ENCODE measurements at regions not wholly inside any gene's neighbourhood (a gene's known extent, or its start where the extent isn't known, plus 50 kb on each side); places are given as distances from the start of the nearest gene placed in this dataset.

DNA sequence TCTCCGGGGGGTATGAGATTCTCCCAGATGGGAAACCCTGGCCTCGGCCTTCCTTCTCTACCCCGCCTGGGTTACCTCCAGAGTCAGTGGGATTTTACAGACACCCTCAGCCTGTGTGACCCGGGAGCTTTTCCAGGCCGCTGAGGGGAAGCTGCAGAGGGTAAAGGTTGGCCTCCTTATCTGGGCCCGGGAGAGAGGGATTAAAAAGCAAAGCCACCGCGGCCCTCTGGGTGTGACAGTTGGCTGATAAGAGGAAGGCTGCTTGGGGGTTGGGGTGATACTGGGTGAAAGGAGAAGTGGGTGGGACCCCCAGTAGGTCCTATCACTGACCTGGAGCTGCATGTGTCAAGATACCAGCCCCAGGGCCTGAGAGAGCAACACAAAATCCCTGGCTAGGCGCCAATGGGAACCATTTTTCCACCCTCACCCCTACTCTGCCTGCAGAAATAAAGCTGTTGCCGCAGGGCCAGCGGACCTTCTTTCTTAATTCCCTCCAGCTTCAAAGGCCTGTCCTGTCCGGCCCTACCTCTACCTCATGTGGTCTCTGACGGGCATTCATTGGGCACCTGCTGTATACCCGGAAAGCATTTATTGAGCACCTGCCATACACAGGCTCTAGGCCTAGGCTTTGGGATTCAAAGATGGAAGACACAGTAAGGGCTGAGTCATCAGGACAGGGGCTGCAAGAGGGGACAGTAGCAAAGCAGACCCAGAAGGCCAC, 77.6 kb upstream of the GSE1 start (continued):
- TF ChIP-seq, protein P1, sequence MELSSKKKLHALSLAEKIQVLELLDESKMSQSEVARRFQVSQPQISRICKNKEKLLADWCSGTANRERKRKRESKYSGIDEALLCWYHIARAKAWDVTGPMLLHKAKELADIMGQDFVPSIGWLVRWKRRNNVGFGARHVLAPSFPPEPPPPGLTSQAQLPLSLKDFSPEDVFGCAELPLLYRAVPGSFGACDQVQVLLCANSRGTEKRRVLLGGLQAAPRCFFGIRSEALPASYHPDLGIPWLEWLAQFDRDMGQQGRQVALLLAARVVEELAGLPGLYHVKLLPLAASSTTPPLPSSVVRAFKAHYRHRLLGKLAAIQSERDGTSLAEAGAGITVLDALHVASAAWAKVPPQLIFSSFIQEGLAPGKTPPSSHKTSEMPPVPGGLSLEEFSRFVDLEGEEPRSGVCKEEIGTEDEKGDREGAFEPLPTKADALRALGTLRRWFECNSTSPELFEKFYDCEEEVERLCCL (CRISPR knock-in tag; IDR thresholded peaks at IDR 0.05; ENCODE audit: borderline replicate concordance), result no peak; the same call in 1 of the 2 replicates
- no peak for TF ChIP-seq SIN3B (IDR thresholded peaks at IDR 0.05; ENCODE audit: low read length)
- TF ChIP-seq, protein P2, sequence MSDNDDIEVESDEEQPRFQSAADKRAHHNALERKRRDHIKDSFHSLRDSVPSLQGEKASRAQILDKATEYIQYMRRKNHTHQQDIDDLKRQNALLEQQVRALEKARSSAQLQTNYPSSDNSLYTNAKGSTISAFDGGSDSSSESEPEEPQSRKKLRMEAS (IDR thresholded peaks at IDR 0.05), result peak; percentile 82; the same call in 1 of the 2 replicates
- TF ChIP-seq, protein P3, sequence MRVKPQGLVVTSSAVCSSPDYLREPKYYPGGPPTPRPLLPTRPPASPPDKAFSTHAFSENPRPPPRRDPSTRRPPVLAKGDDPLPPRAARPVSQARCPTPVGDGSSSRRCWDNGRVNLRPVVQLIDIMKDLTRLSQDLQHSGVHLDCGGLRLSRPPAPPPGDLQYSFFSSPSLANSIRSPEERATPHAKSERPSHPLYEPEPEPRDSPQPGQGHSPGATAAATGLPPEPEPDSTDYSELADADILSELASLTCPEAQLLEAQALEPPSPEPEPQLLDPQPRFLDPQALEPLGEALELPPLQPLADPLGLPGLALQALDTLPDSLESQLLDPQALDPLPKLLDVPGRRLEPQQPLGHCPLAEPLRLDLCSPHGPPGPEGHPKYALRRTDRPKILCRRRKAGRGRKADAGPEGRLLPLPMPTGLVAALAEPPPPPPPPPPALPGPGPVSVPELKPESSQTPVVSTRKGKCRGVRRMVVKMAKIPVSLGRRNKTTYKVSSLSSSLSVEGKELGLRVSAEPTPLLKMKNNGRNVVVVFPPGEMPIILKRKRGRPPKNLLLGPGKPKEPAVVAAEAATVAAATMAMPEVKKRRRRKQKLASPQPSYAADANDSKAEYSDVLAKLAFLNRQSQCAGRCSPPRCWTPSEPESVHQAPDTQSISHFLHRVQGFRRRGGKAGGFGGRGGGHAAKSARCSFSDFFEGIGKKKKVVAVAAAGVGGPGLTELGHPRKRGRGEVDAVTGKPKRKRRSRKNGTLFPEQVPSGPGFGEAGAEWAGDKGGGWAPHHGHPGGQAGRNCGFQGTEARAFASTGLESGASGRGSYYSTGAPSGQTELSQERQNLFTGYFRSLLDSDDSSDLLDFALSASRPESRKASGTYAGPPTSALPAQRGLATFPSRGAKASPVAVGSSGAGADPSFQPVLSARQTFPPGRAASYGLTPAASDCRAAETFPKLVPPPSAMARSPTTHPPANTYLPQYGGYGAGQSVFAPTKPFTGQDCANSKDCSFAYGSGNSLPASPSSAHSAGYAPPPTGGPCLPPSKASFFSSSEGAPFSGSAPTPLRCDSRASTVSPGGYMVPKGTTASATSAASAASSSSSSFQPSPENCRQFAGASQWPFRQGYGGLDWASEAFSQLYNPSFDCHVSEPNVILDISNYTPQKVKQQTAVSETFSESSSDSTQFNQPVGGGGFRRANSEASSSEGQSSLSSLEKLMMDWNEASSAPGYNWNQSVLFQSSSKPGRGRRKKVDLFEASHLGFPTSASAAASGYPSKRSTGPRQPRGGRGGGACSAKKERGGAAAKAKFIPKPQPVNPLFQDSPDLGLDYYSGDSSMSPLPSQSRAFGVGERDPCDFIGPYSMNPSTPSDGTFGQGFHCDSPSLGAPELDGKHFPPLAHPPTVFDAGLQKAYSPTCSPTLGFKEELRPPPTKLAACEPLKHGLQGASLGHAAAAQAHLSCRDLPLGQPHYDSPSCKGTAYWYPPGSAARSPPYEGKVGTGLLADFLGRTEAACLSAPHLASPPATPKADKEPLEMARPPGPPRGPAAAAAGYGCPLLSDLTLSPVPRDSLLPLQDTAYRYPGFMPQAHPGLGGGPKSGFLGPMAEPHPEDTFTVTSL (CRISPR knock-in tag; IDR thresholded peaks at IDR 0.05; ENCODE audit: borderline replicate concordance), result peak; percentile 89
- no peak for TF ChIP-seq ZBTB7A (CRISPR knock-in tag; IDR thresholded peaks at IDR 0.05)
- no peak for TF ChIP-seq NFE2L2 (IDR thresholded peaks at IDR 0.05; ENCODE audit: low read length)
- no peak for TF ChIP-seq ZNF367 (CRISPR knock-in tag; IDR thresholded peaks at IDR 0.05; ENCODE audit: borderline replicate concordance)
- TF ChIP-seq KDM4B (CRISPR knock-in tag; IDR thresholded peaks at IDR 0.05), result no peak
- peak; percentile 95 for TF ChIP-seq SALL1 (CRISPR knock-in tag; IDR thresholded peaks at IDR 0.05)
- no peak for TF ChIP-seq ZNF382 (CRISPR knock-in tag; IDR thresholded peaks at IDR 0.05; ENCODE audit: borderline replicate concordance)
- TF ChIP-seq, protein P4, sequence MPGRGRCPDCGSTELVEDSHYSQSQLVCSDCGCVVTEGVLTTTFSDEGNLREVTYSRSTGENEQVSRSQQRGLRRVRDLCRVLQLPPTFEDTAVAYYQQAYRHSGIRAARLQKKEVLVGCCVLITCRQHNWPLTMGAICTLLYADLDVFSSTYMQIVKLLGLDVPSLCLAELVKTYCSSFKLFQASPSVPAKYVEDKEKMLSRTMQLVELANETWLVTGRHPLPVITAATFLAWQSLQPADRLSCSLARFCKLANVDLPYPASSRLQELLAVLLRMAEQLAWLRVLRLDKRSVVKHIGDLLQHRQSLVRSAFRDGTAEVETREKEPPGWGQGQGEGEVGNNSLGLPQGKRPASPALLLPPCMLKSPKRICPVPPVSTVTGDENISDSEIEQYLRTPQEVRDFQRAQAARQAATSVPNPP (CRISPR knock-in tag; IDR thresholded peaks at IDR 0.05), result no peak; the same call in 1 of the 2 replicates
- TF ChIP-seq CHD2 (IDR thresholded peaks at IDR 0.05; ENCODE audit: low read depth, low read length), result 0 out of 2 replicates have a peak, but pooled peaks have one; percentile 45
- TF ChIP-seq ZNF451 (CRISPR knock-in tag; IDR thresholded peaks at IDR 0.05), result no peak; the same call in 1 of the 2 replicates
- TF ChIP-seq, protein P5, sequence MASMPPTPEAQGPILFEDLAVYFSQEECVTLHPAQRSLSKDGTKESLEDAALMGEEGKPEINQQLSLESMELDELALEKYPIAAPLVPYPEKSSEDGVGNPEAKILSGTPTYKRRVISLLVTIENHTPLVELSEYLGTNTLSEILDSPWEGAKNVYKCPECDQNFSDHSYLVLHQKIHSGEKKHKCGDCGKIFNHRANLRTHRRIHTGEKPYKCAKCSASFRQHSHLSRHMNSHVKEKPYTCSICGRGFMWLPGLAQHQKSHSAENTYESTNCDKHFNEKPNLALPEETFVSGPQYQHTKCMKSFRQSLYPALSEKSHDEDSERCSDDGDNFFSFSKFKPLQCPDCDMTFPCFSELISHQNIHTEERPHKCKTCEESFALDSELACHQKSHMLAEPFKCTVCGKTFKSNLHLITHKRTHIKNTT (CRISPR knock-in tag; IDR thresholded peaks at IDR 0.05), result no peak
- TF ChIP-seq ZFP90 (CRISPR knock-in tag; IDR thresholded peaks at IDR 0.05; ENCODE audit: borderline replicate concordance), result peak; percentile 82; the same call in 1 of the 2 replicates
- peak; percentile 99 for TF ChIP-seq MED13 (CRISPR knock-in tag; IDR thresholded peaks at IDR 0.05)
- TF ChIP-seq ZSCAN12 (CRISPR knock-in tag; IDR thresholded peaks at IDR 0.05), result peak; percentile 8; the same call in 1 of the 2 replicates
- no peak for TF ChIP-seq PAF1 (CRISPR knock-in tag; IDR thresholded peaks at IDR 0.05)
- TF ChIP-seq, protein P6, sequence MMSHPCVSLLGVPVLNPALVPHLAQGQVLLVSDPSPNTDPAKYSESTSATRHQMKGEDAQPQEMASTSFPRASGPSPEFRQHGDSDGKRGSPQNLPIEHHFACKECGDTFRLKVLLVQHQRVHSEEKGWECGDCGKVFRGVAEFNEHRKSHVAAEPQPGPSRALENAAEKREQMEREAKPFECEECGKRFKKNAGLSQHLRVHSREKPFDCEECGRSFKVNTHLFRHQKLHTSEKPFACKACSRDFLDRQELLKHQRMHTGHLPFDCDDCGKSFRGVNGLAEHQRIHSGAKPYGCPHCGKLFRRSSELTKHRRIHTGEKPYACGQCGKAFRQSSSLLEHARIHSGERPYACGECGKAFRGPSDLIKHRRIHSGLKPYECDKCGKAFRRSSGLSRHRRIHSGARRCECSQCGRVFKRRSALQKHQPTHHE (CRISPR knock-in tag; IDR thresholded peaks at IDR 0.05; ENCODE audit: borderline replicate concordance), result peak; percentile 72; the same call in 1 of the 2 replicates
